ENCODE measurements at regions not wholly inside any gene's neighbourhood (a gene's known extent, or its start where the extent isn't known, plus 50 kb on each side); places are given as distances from the start of the nearest gene placed in this dataset.

DNA sequence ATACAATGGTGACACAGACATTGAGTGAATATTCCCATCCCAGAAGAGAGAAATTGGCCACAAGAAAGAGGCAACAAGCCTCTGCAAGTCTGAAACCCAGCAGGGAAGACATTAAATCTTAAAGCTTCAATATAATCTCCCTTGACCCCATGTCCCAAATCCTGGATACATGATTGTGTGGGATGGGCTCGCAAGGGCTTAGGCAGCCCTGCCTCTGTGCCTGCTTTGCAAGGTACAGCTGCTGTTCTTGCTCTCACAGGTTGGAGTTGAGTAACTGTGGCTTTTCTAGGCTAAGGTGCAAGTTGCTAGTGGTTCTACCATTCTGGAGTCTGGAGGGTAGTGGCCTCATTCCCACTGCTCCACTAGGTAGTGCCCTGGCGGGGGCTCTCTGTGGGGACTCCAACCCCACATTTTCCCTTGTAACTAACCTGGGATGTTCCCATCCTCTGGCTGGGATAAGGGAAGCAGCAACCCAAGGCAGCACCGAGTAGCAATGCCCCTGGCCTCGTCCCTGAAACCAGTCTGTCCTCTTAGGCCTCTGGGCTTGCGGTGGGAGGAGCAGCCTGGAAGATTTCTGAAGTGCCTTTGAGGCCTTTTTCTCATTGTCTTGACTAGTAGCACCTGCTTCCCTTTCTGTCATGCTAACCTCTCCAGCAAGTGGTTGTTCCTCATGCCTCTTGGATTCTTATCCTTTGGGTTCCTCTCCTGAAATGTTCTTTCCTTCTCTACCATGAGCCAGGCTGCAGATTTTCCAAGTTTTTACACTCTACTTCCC is 90.0 kb downstream of the FAM174B start:
- no peaks in the 10 kb centered on the region for H3K27me3 ChIP-seq (ENCODE audit: insufficient read depth, low read length, poor library complexity, severe bottlenecking)
- Mint-ChIP-seq H3K4me1 (no peaks in the 10 kb centered on the region), H3K27me3 (peaks cover 5 to 21% of the 10 kb centered on the region in 2 donors), H3K27ac (no peak overlapping the region), H3K9me3 (no peaks in the 10 kb centered on the region), H3K4me3 (no peak overlapping the region), H3K36me3 (no peaks in the 10 kb centered on the region)
- H3K27ac ChIP-seq (ENCODE audit: low read depth, low read length): no peak overlapping the region
- no peak for DNase-seq
- ChIA-PET CTCF (no interaction called here), POLR2A (no interaction called here)
- no peaks in the 10 kb centered on the region for H3K4me1 ChIP-seq (ENCODE audit: insufficient read depth, low read length)
- H3K4me3 ChIP-seq (ENCODE audit: low read length): no peak overlapping the region
- no peaks in the 10 kb centered on the region for H3K36me3 ChIP-seq (ENCODE audit: insufficient read depth, low read length)
- H3K9me3 ChIP-seq (ENCODE audit: low read length): no peaks in the 10 kb centered on the region

DNA sequence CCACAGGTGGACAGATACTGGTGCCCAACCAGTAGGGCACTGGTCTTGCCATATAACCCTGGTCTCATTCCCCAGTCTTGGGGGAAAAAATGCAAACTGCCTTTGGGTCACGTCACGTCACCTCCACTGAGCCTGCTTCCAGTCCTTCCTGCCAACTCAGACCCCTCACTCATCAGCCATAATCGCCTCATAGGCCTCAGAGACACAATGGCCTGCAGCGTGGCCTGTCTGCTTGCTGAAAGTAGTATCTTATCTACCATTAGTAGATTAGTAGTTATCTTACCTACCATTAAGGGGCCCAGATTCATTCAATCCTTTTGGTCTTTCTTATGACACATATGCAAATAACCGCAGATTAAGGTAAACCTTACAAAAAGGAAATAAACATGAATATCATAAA is 93.8 kb downstream of the FAM174B start:
- DNase-seq: no peak
- Mint-ChIP-seq H3K9me3 (no peaks in the 10 kb centered on the region), H3K27ac (no peak overlapping the region), H3K36me3 (no peaks in the 10 kb centered on the region), H3K4me1 (no peaks in the 10 kb centered on the region), H3K27me3 (peaks cover 2 to 13% of the 10 kb centered on the region in 2 donors), H3K4me3 (no peak overlapping the region)
- Histone ChIP-seq H3K27ac (ENCODE audit: low read depth, low read length) (no peak overlapping the region), H3K9me3 (ENCODE audit: low read length) (no peaks in the 10 kb centered on the region), H3K4me3 (ENCODE audit: low read length) (no peak overlapping the region), H3K4me1 (ENCODE audit: insufficient read depth, low read length) (no peaks in the 10 kb centered on the region), H3K36me3 (ENCODE audit: insufficient read depth, low read length) (no peaks in the 10 kb centered on the region), H3K27me3 (ENCODE audit: insufficient read depth, low read length, poor library complexity, severe bottlenecking) (no peaks in the 10 kb centered on the region)
- CTCF ChIA-PET: no interaction called here
- POLR2A ChIA-PET: no interaction called here

DNA sequence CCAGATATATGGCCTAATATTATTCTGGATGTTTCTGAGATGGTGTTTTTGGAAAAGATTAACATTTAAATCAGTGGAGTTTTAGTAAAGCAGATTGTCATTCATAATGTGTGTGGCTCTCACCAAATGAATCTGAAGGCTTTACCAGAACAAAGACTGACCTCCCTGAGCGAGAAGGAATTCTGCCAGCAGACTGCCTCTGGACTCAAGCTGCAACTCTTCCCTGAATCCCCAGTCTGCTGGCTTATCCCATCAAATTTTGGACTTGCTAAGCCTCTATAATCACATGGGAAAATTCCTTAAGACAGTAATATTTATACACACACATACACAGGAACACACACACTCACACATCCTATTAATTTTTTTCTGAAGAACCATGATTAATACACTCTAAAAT is 102.3 kb downstream of the FAM174B start:
- Histone ChIP-seq H3K27me3 (ENCODE audit: insufficient read depth, low read length, poor library complexity, severe bottlenecking) (peaks cover 2% of the 10 kb centered on the region), H3K4me3 (ENCODE audit: low read length) (no peak overlapping the region), H3K9me3 (ENCODE audit: low read length) (no peaks in the 10 kb centered on the region), H3K36me3 (ENCODE audit: insufficient read depth, low read length) (no peaks in the 10 kb centered on the region), H3K27ac (ENCODE audit: low read depth, low read length) (no peak overlapping the region), H3K4me1 (ENCODE audit: insufficient read depth, low read length) (no peaks in the 10 kb centered on the region)
- Mint-ChIP-seq H3K27ac (no peak overlapping the region), H3K4me1 (no peaks in the 10 kb centered on the region), H3K36me3 (no peaks in the 10 kb centered on the region), H3K9me3 (peaks cover 0 to 2% (median 0%) of the 10 kb centered on the region in 5 donors), H3K4me3 (no peak overlapping the region), H3K27me3 (peaks cover 7 to 62% of the 10 kb centered on the region in 2 donors)
- ChIA-PET CTCF (no interaction called here), POLR2A (no interaction called here)
- DNase-seq: no peak

DNA sequence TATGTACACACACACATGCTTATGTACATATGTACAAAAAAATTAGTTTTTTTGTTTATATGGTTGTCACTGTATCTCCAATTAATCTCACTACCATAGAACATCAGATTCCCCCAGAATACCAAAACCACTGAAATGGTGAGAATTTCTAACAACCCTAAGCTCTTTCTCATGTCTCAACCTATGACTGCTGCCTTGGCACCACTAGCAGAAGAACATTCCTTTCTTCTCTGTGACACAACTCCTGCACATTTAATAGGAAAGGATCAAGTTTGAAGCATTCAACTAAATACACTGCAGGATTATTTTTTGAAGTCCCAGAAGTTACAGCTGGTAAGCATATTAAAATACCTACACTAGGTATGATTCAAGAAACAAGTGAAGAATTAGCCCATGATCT is 109.6 kb downstream of the FAM174B start:
- ChIA-PET CTCF (no interaction called here), POLR2A (no interaction called here)
- no peak for DNase-seq
- Mint-ChIP-seq H3K27ac (no peak overlapping the region), H3K27me3 (peaks cover 11 to 67% of the 10 kb centered on the region in 2 donors), H3K9me3 (peaks cover 0 to 5% (median 0%) of the 10 kb centered on the region in 5 donors), H3K4me1 (no peaks in the 10 kb centered on the region), H3K4me3 (no peak overlapping the region), H3K36me3 (no peaks in the 10 kb centered on the region)
- H3K36me3 ChIP-seq (ENCODE audit: insufficient read depth, low read length): no peaks in the 10 kb centered on the region
- no peaks in the 10 kb centered on the region for H3K9me3 ChIP-seq (ENCODE audit: low read length)
- H3K4me1 ChIP-seq (ENCODE audit: insufficient read depth, low read length): no peaks in the 10 kb centered on the region
- no peak overlapping the region for H3K27ac ChIP-seq (ENCODE audit: low read depth, low read length)
- no peak overlapping the region for H3K4me3 ChIP-seq (ENCODE audit: low read length)
- no peaks in the 10 kb centered on the region for H3K27me3 ChIP-seq (ENCODE audit: insufficient read depth, low read length, poor library complexity, severe bottlenecking)

DNA sequence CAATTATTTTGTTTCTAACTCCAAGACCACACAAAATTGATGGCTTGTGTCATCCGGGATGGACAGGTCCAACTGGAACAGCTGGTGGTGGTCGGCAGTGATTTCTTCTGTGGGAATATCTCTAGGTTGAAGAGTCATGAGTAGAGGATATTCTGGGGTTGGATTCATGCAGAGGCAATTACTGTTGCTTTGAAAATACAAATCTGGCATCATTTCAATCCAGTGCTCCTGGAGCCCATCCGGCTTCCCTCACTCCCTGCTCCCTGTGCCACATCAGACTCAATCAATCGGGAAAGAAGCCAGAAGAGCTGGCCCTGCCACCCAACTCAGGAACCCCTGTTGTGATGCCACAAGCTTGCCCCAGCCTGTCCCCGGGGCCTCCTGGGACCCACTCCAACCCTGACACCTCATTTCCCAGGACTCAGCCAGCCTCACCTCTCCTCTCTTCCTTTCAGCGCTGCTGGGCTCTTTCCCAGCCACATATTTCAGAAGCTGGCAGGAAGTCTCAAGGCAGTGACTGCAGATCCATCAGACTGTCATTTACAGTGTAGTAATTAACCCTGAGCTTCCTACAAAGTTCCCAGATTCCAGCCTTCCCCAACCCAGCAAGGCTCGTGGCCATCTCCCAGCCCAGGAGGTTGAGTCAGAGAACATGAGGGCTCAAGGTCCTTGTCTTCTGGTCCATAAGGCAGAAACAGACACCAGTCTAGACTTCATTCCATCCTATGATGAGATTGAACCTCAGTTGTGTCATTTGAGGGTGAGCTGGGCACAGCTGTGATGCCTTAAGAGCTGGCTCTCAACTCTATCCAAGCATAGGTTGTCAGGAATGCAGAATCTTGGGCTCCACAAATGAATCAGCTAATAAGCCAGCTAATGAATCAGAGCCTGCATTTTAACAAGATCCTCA is 114.0 kb downstream of the FAM174B start:
- peaks cover 0 to 8% (median 0%) of the 10 kb centered on the region in 5 donors for H3K9me3 Mint-ChIP-seq
- H3K27ac Mint-ChIP-seq: no peak overlapping the region
- no peaks in the 10 kb centered on the region for H3K4me1 ChIP-seq (ENCODE audit: insufficient read depth, low read length)
- no peak overlapping the region for H3K4me3 ChIP-seq (ENCODE audit: low read length)
- H3K27me3 ChIP-seq (ENCODE audit: insufficient read depth, low read length, poor library complexity, severe bottlenecking): no peaks in the 10 kb centered on the region
- ChIA-PET POLR2A (no interaction called here), CTCF (no interaction called here)
- H3K4me3 Mint-ChIP-seq: no peak overlapping the region
- H3K36me3 ChIP-seq (ENCODE audit: insufficient read depth, low read length): no peaks in the 10 kb centered on the region
- H3K4me1 Mint-ChIP-seq: no peaks in the 10 kb centered on the region
- DNase-seq: no peak
- H3K27ac ChIP-seq (ENCODE audit: low read depth, low read length): no peak overlapping the region
- peaks cover 8 to 39% of the 10 kb centered on the region in 2 donors for H3K27me3 Mint-ChIP-seq
- no peaks in the 10 kb centered on the region for H3K9me3 ChIP-seq (ENCODE audit: low read length)
- H3K36me3 Mint-ChIP-seq: no peaks in the 10 kb centered on the region

DNA sequence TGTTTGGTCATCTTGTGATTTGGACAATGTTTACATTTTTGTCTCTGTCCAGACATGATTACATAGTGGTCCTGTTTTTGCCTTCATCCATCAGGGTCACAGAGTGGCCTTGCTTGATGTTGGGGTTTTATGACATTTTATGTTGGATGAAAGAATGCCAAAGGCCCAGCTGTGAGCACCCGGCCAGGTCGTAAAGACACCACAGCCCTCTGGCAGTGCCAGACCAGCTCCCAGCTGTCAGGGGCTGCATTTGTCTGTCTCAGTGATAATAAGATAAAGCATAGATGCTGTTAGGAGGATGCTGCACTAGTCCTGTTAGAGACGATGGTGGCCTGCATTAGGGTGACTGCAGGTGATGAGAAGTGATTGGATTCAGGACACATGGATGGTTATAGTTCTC is 117.5 kb downstream of the FAM174B start:
- Mint-ChIP-seq H3K27me3 (peaks cover 11 to 22% of the 10 kb centered on the region in 2 donors), H3K27ac (no peak overlapping the region), H3K9me3 (peaks cover 0 to 8% (median 3%) of the 10 kb centered on the region in 5 donors), H3K4me1 (no peaks in the 10 kb centered on the region), H3K36me3 (no peaks in the 10 kb centered on the region), H3K4me3 (no peak overlapping the region)
- Histone ChIP-seq H3K36me3 (ENCODE audit: insufficient read depth, low read length) (no peaks in the 10 kb centered on the region), H3K9me3 (ENCODE audit: low read length) (no peaks in the 10 kb centered on the region), H3K4me3 (ENCODE audit: low read length) (no peak overlapping the region), H3K4me1 (ENCODE audit: insufficient read depth, low read length) (no peaks in the 10 kb centered on the region), H3K27ac (ENCODE audit: low read depth, low read length) (no peak overlapping the region), H3K27me3 (ENCODE audit: insufficient read depth, low read length, poor library complexity, severe bottlenecking) (peaks cover under 1% of the 10 kb centered on the region)
- CTCF ChIA-PET: no interaction called here
- DNase-seq: no peak
- POLR2A ChIA-PET: no interaction called here

DNA sequence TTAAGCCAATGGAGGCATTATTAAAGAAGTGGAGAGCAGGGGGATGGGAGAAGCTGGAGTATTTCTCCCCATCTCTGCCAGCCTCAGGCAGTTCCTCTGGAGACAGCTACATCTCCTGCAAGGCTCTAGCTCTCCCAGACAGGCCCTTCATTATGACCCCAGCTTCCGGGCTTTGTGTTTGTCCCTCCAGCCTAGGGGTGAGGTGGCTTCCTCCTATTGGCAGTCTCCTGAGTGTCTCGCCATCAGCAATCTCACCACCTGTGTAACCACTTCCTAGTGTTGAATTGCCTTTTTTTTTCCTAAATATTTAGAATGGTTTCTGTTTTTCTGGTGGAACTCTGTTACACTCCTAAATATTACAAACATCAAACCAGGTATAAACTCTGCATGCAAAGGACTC is 122.3 kb downstream of the FAM174B start:
- DNase-seq: no peak
- Histone ChIP-seq H3K4me3 (ENCODE audit: low read length) (no peak overlapping the region), H3K9me3 (ENCODE audit: low read length) (no peaks in the 10 kb centered on the region), H3K27me3 (ENCODE audit: insufficient read depth, low read length, poor library complexity, severe bottlenecking) (peaks cover 3% of the 10 kb centered on the region), H3K4me1 (ENCODE audit: insufficient read depth, low read length) (no peaks in the 10 kb centered on the region), H3K36me3 (ENCODE audit: insufficient read depth, low read length) (no peaks in the 10 kb centered on the region), H3K27ac (ENCODE audit: low read depth, low read length) (no peak overlapping the region)
- H3K27me3 Mint-ChIP-seq: peaks cover 7 to 34% of the 10 kb centered on the region in 2 donors
- POLR2A ChIA-PET: no interaction called here
- peaks cover 0 to 5% (median 0%) of the 10 kb centered on the region in 5 donors for H3K9me3 Mint-ChIP-seq
- H3K4me1 Mint-ChIP-seq: no peaks in the 10 kb centered on the region
- no peaks in the 10 kb centered on the region for H3K36me3 Mint-ChIP-seq
- no peak overlapping the region for H3K4me3 Mint-ChIP-seq
- H3K27ac Mint-ChIP-seq: peak overlapping the region in 1 of 8 donors; percentile 51
- CTCF ChIA-PET: no interaction called here

DNA sequence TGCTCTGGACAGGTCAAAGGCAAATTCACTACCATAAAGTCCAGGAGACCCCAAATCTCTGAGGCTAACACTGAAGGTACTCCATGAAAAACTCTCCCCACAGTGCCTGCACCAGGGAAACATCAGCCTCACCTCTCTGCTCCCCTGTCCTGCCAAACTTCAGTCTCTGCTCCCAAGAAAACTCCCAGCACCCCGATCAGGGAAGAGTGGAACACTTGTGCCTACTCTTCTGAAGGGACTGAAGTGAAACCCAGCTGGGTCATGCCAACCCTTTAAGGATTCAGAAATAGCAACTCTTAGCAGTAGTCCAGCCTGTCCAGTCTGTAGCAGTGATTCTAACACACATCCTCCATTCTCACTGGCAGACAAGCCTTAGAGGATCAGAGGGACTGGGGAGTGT is 124.2 kb downstream of the FAM174B start:
- peaks cover 0 to 5% (median 2%) of the 10 kb centered on the region in 5 donors for H3K9me3 Mint-ChIP-seq
- no peak overlapping the region for H3K4me3 Mint-ChIP-seq
- CTCF ChIA-PET: interaction anchor here (1.6 kb wide), 1 partner anchor 9 kb away, joined by 4 read pairs; no protein-coding TSS in a partner anchor

More for the DNA sequence above, 124.2 kb downstream of the FAM174B start:
- Histone ChIP-seq H3K4me3 (ENCODE audit: low read length) (no peak overlapping the region), H3K27me3 (ENCODE audit: insufficient read depth, low read length, poor library complexity, severe bottlenecking) (peaks cover 3% of the 10 kb centered on the region), H3K4me1 (ENCODE audit: insufficient read depth, low read length) (no peaks in the 10 kb centered on the region), H3K9me3 (ENCODE audit: low read length) (no peaks in the 10 kb centered on the region), H3K36me3 (ENCODE audit: insufficient read depth, low read length) (no peaks in the 10 kb centered on the region), H3K27ac (ENCODE audit: low read depth, low read length) (no peak overlapping the region)
- H3K27me3 Mint-ChIP-seq: peaks cover 11 to 45% of the 10 kb centered on the region in 2 donors
- H3K27ac Mint-ChIP-seq: no peak overlapping the region
- no peaks in the 10 kb centered on the region for H3K36me3 Mint-ChIP-seq
- DNase-seq: no peak
- POLR2A ChIA-PET: no interaction called here
- H3K4me1 Mint-ChIP-seq: no peaks in the 10 kb centered on the region
